ENCODE measurements at regions not wholly inside any gene's neighbourhood (a gene's known extent, or its start where the extent isn't known, plus 50 kb on each side); places are given as distances from the start of the nearest gene placed in this dataset.

DNA sequence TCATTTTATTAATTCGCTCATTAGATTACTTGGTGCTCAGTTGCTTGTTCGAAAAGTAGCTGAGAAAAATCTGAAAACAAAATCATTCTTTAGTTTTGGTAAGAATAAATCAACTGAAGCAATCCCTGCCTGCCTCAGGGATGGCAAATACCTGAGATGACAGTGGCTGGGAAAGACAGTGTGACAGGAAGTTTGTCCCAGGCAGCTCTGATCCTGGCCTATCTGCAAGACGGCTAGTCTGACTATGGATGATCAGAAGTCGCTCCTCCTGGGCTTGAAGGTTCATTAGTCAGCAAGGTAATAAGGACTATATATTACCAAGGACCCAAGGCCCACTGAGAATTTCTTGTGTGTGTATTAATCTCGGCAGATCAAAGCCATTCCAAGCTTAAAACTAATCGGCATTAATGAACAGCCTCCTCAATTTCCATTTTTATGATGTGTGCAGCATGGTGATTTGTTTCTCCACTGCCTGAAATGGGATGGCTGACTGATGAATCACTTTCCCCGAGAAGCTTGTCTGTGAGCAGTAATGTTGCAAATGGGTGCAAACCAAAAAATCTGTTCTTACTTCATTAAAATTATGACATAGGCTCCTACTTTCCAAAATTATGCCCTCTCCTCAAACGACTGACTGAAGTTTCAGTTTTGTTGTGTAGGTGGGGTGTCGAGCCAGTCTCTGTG lies 199.9 kb downstream of the ACTR3 start:
- TF ChIP-seq POLR2AphosphoS5 (IDR thresholded peaks at IDR 0.05; ENCODE audit: low read depth, low read length): no peak
- TF ChIP-seq MED13 (CRISPR knock-in tag; IDR thresholded peaks at IDR 0.05): no peak
- no peak for TF ChIP-seq SMC3 (IDR thresholded peaks at IDR 0.05; ENCODE audit: low read length)
- no peak for TF ChIP-seq TCF7L2 (IDR thresholded peaks at IDR 0.05; ENCODE audit: low read depth, low read length)
- no peak for TF ChIP-seq POLR2A (IDR thresholded peaks at IDR 0.05; ENCODE audit: insufficient read depth in 1 of 2, low read depth in 2 of 2, low read length in 2 of 2)
